ENCODE measurements at regions not wholly inside any gene's neighbourhood (a gene's known extent, or its start where the extent isn't known, plus 50 kb on each side); places are given as distances from the start of the nearest gene placed in this dataset.

DNA sequence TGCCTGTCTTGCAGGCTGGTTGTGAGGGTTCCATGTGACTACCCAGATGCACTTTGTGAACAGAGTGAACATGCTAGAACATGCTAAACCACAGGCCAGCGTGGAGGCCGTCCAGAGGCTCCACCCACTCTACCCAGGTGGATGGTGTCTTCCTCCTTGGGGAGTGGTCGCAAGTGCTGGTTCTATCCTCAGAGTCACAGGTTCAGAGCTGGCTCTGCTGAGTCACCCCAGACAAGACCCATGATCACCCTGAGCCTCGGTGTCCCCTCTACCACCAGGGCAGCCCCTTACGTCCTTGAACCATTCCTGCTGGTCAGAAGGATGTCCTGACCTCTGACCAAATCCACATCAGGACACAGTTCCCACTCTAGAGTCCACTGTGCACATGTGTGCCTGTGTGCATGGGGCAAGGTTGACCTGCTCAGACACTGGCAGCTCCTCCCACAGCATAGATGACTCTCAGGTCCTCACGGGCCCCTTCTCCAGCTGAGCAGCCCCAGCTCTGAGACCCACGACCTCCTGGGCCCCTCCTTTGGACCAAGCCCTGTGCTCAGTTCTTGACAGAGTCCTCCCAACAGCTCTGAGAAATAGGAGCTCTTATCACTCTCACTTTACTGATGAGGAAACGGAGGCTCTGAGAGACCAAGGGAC lies 391.8 kb downstream of the MATN1 start:
- intact Hi-C loops (cut with DNase I; ENCODE audit: low total_unique reads), result no loop called here
- TF ChIP-seq, protein P1, sequence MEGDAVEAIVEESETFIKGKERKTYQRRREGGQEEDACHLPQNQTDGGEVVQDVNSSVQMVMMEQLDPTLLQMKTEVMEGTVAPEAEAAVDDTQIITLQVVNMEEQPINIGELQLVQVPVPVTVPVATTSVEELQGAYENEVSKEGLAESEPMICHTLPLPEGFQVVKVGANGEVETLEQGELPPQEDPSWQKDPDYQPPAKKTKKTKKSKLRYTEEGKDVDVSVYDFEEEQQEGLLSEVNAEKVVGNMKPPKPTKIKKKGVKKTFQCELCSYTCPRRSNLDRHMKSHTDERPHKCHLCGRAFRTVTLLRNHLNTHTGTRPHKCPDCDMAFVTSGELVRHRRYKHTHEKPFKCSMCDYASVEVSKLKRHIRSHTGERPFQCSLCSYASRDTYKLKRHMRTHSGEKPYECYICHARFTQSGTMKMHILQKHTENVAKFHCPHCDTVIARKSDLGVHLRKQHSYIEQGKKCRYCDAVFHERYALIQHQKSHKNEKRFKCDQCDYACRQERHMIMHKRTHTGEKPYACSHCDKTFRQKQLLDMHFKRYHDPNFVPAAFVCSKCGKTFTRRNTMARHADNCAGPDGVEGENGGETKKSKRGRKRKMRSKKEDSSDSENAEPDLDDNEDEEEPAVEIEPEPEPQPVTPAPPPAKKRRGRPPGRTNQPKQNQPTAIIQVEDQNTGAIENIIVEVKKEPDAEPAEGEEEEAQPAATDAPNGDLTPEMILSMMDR (IDR thresholded peaks at IDR 0.05 in 8 of 11, conservative IDR thresholded peaks at IDR 0.05 in 3 of 11), result no peak
- TF ChIP-seq POLR2A (IDR thresholded peaks at IDR 0.05) (no peak), POLR2AphosphoS5 (IDR thresholded peaks at IDR 0.05) (no peak)
- DNase-seq, result no peak
- H3K27me3 ChIP-seq (replicated peaks in 1 of 7), result peaks cover 0 to 10% (median 0%) of the 10 kb centered on the region in 7 donors
- no peak overlapping the region for H3K27ac ChIP-seq
- H3K4me3 ChIP-seq, result no peak overlapping the region
- WGBS, 5 donors, result 67 to 71% (median 70%) methylated on average over 7 to 8 of the region's 8 CpGs
- H3K4me1 ChIP-seq, result no peaks in the 10 kb centered on the region
- H3K36me3 ChIP-seq, result no peaks in the 10 kb centered on the region
- no peaks in the 10 kb centered on the region for H3K9me3 ChIP-seq

DNA sequence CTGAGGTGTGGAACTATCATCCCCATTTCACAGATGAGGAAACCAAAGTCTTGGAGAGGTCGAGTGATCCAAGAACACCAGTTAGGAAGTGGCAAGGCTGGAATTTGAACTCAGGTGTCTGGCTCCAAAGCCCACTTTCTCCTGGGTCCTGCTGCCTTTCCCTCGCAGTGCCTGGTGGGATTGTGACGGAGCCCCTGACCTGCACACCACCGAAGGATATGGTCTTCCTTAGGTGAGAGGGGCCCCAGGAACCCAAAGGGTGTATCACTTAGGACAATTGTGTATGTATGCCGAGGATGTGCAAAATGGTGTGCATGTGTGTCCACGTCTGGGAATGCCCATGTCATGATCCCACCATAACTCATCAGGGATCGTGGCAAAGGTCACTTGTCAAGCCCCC lies 392.7 kb downstream of the MATN1 start:
- DNase-seq, result no peak
- Histone ChIP-seq H3K36me3 (no peaks in the 10 kb centered on the region), H3K4me1 (no peaks in the 10 kb centered on the region), H3K27ac (no peak overlapping the region), H3K27me3 (replicated peaks in 1 of 7) (peaks cover 0 to 10% (median 0%) of the 10 kb centered on the region in 7 donors), H3K4me3 (no peak overlapping the region), H3K9me3 (no peaks in the 10 kb centered on the region)
- WGBS, 5 donors, result 69 to 74% (median 69%) methylated on average over 7 of the region's 7 CpGs
- TF ChIP-seq, protein P1 (IDR thresholded peaks at IDR 0.05 in 8 of 11, conservative IDR thresholded peaks at IDR 0.05 in 3 of 11), result no peak
- TF ChIP-seq POLR2AphosphoS5 (IDR thresholded peaks at IDR 0.05) (no peak), POLR2A (IDR thresholded peaks at IDR 0.05) (no peak)
- intact Hi-C loops (cut with DNase I; ENCODE audit: low total_unique reads), result no loop called here

DNA sequence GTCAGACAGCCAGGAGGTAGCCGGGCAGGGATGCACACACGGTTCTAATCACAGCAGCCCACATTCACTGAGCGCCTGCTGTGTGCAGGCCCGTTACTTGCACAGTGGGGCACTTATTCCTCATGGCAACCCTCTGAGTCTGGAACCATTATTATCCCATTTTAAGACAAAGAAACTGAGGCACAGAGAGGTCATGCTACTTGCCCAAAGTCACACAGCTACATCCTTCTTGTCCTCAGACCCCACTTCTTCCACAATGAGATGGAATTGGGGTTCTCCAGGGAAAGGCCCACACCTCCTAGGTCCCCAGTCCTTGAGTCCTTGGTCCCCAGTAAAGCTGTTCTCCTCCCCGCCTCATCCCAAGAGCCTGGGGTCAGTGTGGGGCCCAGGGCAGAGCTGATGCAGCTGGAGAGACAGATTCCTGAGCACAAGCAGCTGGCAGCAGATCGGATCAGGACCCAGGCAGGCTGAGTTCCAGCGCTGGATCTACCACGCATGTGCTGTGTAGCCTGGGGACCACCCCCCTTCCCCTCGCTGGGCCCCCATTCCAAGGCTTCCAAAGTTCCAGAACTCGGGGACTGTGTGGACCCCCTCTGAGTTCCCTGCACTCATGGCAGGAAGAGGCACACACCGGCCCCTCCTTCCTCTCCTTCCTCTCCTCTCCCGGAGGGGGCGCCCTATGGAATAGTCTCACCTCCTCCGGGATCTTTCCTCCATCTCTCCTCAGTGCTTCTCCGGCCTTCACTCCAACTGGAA lies 393.4 kb downstream of the MATN1 start:
- H3K36me3 ChIP-seq, result no peaks in the 10 kb centered on the region
- WGBS, 5 donors, result 66 to 75% (median 68%) methylated on average over 14 to 15 of the region's 15 CpGs
- H3K4me1 ChIP-seq, result no peaks in the 10 kb centered on the region
- no peak for DNase-seq
- H3K4me3 ChIP-seq, result no peak overlapping the region
- H3K9me3 ChIP-seq, result no peaks in the 10 kb centered on the region
- H3K27ac ChIP-seq, result no peak overlapping the region
- H3K27me3 ChIP-seq (replicated peaks in 1 of 7), result peaks cover 0 to 10% (median 0%) of the 10 kb centered on the region in 7 donors
- intact Hi-C loops (cut with DNase I; ENCODE audit: low total_unique reads), result no loop called here
- TF ChIP-seq POLR2A (IDR thresholded peaks at IDR 0.05), result no peak
- no peak for TF ChIP-seq POLR2AphosphoS5 (IDR thresholded peaks at IDR 0.05)
- TF ChIP-seq, protein P1 (IDR thresholded peaks at IDR 0.05 in 8 of 11, conservative IDR thresholded peaks at IDR 0.05 in 3 of 11), result no peak

DNA sequence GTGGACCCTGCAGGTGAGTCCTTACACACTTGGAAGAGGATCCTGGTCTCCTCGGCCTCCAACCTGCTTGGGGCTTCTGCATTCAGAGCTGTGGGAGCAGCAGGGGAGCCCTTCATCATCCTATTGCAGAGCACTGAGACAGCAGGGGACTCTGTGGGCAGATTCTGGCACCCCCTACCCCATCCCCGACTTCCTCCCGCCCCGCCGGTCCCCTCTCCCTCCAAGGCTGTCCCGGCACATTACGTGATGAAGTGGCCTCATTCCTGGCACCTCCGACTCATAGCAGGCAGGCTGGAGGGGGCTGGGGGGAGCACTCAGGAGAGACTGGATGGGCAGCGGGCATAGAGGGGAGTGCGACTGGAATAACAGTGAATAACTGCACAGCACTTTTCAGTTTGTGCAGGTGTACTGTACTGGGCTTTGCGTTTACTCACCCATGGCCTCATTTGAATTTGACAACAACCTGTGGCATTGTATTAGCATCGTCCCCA lies 394.1 kb downstream of the MATN1 start:
- no peak for DNase-seq
- no peak overlapping the region for H3K4me3 ChIP-seq
- intact Hi-C loops (cut with DNase I; ENCODE audit: low total_unique reads), result no loop called here
- H3K27me3 ChIP-seq (replicated peaks in 1 of 7), result peaks cover 0 to 10% (median 0%) of the 10 kb centered on the region in 7 donors
- WGBS, 5 donors, result 71 to 86% (median 83%) methylated on average over 6 to 12 of the region's 12 CpGs
- no peaks in the 10 kb centered on the region for H3K9me3 ChIP-seq
- no peak for TF ChIP-seq POLR2AphosphoS5 (IDR thresholded peaks at IDR 0.05)
- no peak for TF ChIP-seq POLR2A (IDR thresholded peaks at IDR 0.05)
- TF ChIP-seq, protein P1 (IDR thresholded peaks at IDR 0.05 in 8 of 11, conservative IDR thresholded peaks at IDR 0.05 in 3 of 11), result no peak
- H3K4me1 ChIP-seq, result no peaks in the 10 kb centered on the region
- H3K27ac ChIP-seq, result no peak overlapping the region
- H3K36me3 ChIP-seq, result no peaks in the 10 kb centered on the region

All from spleen (tissue), 11 donors.